NCI-H187 treated with DMSO at 0.1 percent for 48 hours (cell line): ENCODE measurements at regions not wholly inside any gene's neighbourhood (a gene's known extent, or its start where the extent isn't known, plus 50 kb on each side); places are given as distances from the start of the nearest gene placed in this dataset.

Source experiments
- DNase-seq: peaks from one replicate; lab custom pipeline; 2025; lab: John Stamatoyannopoulos, UW

DNA sequence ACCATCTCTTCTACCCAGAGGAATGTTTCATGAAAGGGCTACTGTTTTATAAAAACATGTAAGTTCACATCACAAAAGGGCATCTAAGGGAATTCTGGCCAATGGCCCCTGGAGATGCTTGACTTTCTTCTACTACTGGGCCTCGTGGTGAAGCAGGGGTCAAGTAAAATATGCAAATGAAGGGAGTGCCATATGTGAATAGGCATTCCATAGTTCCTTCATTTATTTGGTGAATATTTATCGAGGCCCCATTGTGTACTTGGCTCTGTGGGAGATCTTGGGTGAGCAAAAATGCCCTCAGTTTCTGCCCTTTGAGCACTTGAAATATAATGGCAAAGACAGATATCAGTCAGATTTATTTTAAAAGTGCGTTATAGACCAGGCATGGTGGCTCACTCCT lies 101.3 kb upstream of the CACNA2D3 start:
- DNase-seq, result no peak

DNA sequence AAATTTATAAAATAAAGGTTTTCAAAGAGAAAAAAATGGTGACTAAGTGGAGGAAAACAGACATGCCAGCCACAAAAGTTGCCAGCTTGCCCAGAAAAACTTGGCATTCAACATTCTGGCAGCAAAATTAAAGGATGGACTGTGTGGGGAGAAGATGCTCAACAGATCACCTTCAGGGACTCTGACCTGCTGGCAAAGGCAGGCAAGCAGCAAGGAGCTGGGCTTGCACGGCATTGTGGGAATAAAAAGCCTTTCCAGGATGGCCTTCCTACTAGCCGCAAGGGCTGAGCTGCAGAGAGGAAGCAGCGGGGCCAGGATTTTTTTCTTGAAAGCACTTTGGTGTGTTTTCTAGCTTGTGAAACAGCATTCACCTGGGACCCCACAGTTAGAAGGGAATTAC lies 101.9 kb upstream of the CACNA2D3 start:
- DNase-seq, result no peak

DNA sequence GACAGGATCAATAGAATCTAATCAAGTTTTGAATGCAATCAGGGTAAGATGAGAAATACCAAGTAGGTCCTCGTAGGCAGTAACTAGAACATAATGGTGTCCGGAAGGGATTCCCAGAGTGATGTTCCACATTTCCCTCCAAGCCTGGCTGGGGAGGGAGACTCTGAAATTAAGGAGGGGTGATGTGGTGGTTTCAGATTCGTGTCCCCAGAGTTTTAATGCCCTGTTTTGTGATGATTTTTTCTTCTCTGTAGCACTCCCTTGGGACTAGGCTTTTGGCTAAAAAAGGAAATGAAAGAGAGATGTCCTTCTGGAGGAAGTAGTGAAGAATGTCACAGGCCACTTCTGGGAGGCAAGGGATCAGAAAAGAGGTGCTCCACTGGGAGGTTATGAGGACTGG lies 108.3 kb upstream of the CACNA2D3 start:
- DNase-seq, result no peak

DNA sequence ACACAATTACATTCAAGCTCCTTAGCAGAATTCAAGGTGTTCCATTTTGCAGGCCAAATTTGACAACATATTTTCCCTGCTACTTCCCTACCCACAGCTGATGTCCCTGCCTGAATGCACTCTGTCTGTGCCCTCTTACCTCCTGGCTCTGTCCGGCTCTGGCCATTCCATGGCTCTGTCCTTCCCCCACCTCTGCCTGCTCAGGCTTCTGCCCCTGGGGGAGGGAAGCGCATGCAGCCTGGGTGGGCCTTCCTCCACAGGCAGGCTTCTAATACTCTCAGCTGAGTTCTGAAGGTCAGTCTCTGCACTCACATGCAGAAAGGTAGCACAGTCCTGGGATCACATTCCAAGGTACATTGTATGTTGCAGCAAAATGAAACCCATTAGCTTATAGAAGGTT lies 113.6 kb upstream of the CACNA2D3 start:
- DNase-seq, result no peak

DNA sequence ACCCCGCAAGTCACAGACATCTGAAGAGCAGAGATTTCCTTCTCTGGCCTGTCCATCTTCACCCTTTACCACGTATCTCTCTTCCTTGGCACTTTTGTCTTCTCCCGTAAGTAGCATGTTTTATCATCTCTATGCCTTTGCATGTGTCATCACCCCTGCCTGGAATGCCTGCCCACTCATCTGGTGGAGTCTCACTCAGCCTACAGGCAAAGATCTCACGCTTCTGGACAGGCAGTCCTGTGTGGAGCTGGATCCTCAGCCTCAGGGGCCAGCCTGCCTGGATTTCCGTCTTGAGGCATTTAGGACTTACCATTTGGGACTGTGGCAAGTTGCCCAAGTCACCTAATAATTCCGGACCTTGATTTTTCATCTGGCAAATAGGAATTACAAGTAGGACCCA lies 114.3 kb upstream of the CACNA2D3 start:
- DNase-seq, result no peak

DNA sequence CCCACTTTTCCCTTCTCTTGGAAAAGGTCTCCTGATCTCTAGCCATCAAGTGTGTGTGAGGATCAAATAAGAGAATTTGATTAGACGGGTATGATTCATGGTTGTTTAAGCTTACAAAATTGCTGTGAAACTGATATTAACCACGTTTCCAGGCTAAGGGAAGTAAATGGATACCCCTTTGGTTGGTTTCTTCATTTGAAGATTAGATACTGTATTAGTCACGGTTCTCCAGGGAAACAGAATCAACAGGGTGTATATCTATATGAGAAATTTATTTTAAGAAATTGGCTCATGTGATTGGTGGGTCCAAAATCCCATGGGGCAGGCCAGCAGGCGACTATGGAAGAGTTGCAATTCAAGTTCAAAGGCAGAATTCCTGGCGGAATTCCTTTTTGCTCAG lies 112.7 kb upstream of the SELENOK start:
- DNase-seq, result no peak

- no peak for DNase-seq
Observed at GRCh38 chr3:54003136-54003535, 111.5 kb upstream of the SELENOK start.

DNA sequence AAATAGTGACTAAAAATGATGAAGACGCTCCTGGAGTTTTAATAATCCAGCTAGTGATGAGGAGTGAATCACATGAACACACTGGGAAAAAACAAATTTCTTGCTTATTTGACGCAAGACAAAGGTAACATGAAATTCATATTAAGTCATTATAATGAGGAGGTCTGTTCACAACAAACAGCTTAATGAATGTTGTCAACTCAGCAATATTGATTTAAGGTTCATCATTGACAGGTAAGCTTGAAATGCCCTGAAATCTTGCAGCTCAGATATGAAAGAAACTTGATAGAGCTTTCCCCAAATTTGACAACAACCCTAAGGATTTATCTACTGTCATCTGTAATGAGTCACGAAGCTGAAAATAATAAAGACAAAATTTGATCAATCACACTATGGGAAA lies 108.1 kb upstream of the SELENOK start:
- DNase-seq, result no peak

DNA sequence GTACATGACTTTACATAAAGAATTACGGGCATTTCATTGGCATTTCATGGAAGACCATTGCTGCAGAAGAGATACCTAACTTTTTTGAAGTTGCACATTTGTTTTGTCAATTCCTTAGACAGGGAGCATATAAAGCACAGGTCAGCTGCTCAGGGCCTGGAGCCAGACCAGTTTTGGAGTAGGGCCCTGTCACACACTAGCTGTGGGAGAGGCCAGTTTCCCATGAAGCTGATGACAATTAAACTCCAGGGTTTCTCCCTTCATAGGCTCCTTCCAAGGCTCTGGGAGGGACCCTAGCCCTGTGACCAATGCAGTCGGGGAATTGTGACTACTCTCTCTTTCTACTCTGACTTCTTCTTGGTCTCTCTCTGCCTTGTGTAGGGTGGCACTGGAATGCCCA lies 107.3 kb upstream of the SELENOK start:
- DNase-seq, result no peak

DNA sequence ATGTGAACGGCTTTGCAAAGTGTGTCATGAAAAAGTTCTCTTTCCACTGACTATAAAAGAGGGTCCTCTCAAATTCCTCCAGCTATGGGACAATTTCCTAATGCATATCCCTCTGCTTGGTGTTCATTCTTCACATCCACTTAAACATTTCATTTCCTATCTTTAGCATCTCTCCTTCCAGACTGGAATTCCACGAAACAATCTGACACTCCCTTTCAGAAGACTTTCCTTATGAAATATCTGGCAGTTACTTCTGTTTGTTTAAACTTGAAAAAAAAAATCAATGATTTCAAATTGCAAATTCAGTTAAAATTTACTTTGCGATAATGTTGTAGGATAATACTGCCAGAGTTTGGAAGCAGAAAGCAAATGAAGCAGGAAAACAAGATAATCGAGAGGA lies 105.8 kb upstream of the SELENOK start:
- no peak for DNase-seq

- no peak for DNase-seq
Observed at GRCh38 chr3:53996141-53996874, 104.6 kb upstream of the SELENOK start.

GRCh38 chr3:53994986-53995603 lies 103.4 kb upstream of the SELENOK start:
- DNase-seq, result no peak

GRCh38 chr3:53991240-53991639 lies 99.6 kb upstream of the SELENOK start:
- no peak for DNase-seq

DNA sequence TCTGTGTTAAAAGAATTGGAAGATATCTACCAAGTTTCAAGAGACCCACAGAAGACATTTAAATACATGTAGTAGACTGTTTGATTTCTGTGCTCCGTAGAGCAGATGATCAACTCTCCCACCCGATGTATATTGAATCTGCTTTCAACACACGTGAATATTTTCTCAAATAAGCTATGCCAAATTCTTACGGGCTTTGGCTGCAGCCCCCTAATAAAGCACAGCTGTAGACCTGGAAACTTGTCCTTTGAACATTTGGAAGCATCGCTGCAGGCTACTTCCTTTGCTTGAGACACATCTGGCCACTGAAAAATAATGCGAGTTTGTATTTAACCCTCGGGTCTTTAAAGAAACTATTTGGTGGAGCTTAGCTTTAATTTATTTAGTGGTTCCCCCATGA lies 98.3 kb upstream of the SELENOK start:
- DNase-seq, result no peak

DNA sequence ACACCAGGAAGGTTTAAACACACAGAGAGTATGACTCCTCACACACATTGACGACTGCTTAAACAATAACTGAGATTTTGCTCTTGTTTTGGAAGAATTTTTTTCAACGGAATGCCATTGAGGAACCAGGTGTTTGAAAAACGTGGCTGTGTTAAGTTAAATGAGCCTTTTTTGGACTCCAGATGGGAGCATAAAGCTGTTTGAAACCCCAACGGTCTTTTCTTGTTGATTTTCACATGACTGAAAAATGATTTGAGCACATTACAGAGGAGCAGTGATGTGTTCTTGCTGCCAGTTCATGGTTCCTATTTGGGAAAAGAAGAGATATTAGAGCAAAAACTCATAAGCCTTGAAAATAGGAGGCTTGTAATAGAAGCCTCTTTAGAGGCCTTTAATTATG lies 97.8 kb upstream of the SELENOK start:
- no peak for DNase-seq

DNA sequence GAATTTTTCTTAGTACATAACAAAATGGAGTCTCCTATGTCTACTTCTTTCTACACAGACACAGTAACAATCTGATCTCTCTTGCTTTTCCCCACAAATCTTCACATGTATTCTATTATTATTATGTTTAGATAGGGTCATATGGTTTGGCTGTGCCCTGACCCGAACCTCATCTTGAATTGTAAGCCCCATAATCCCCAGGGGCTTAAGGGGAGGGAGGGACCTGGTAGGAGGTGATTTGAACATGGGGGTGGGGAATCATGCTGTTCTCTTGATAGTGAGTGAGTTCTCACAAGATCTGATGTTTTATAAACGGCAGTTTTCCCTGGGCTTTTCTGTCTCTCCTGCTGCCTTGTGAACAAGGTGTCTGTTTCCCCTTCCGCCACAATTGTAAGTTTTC lies 86.7 kb upstream of the SELENOK start:
- no peak for DNase-seq

DNA sequence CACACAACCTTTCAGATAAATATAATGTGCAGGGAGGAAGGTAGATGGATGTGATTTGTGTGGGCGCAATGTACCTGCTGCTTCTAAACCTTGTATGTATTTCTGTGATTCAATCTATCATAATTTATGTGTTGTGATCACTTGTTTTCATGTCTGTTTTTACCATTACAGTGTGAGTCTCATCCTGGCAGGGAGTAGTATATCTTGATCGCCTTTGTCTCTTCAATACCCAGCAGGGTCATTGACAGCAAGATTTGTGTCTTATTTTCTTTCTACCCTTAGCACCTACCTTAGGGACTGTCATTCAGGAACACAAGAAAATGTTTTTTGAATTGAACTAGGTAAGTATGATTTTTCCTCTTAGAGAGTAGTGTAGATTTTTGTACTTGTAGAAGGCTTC lies 83.7 kb upstream of the SELENOK start:
- no peak for DNase-seq

DNA sequence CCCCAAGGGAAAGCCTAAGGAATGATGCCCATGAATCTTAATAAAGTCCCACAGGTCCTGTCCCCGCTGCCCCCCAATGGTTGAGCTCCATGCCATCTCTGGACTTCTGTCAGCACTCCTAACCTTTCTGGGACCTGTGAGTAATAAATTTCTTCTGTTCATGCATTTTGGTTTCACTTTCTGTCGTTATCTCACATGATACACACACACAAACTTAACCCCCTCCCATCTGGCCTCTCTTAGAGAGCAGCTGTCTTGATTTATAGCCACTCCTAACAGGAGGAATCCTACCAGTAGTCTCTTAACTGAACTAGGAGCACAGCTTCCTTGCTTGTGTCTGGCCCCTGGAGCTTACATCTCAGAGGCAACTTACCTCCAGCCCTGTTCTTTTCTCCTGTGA lies 82.7 kb upstream of the SELENOK start:
- peak; percentile 1 for DNase-seq

GRCh38 chr3:53973905-53974304 lies 82.2 kb upstream of the SELENOK start:
- DNase-seq, result no peak

DNA sequence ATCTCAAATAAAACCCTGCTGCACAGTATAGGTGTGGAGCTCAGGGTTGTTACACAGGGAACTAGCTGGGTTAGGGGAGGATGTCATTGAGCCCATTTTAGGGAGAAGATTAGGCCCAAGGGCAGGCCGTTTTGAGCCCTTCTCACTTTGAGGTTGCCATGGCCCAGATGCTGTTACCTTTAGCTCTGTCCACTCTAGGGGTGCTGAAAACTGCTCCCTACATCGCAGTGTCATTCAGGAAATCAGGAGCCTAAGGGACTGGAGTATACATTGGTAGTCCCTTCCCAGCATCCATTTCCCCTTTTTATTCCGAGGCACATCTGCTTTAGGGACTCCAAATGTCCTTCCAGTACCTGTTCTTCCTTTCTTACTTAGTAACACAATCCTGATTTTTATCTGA lies 79.0 kb upstream of the SELENOK start:
- no peak for DNase-seq

- DNase-seq, result no peak
Observed at GRCh38 chr3:53969086-53969485, 77.4 kb upstream of the SELENOK start.

GRCh38 chr3:53965291-53965690 lies 73.6 kb upstream of the SELENOK start:
- no peak for DNase-seq

- DNase-seq, result no peak
Observed at GRCh38 chr3:53957831-53958230, 66.2 kb upstream of the SELENOK start.

GRCh38 chr3:53956586-53956985 lies 64.9 kb upstream of the SELENOK start:
- DNase-seq, result no peak
